ENCODE measurements at regions not wholly inside any gene's neighbourhood (a gene's known extent, or its start where the extent isn't known, plus 50 kb on each side); places are given as distances from the start of the nearest gene placed in this dataset.
"Not testable (repeated sequence)": the region's sequence is repeated elsewhere in the genome, so short reads cannot be mapped to it uniquely, and the experiment has no call there.

GRCh38 chr2:48050711-48051110 lies 144.4 kb upstream of the FBXO11 start:
- Mint-ChIP-seq H3K4me3 (ENCODE audit: unreplicated experiment) (no peak overlapping the region), H3K27ac (ENCODE audit: unreplicated experiment) (no peak overlapping the region), H3K27me3 (ENCODE audit: low read depth) (no peaks in the 10 kb centered on the region), H3K9me3 (ENCODE audit: low read depth) (peaks cover 3% of the 10 kb centered on the region), H3K36me3 (ENCODE audit: low read depth) (no peaks in the 10 kb centered on the region), H3K4me1 (ENCODE audit: low read depth) (no peaks in the 10 kb centered on the region)
- no peak for TF ChIP-seq CTCF (IDR thresholded peaks at IDR 0.05)
- no peak for DNase-seq (ENCODE audit: low spot score)

GRCh38 chr2:48059975-48060374 lies 153.7 kb upstream of the FBXO11 start:
- no peak for DNase-seq (ENCODE audit: low spot score)
- Mint-ChIP-seq H3K36me3 (ENCODE audit: low read depth) (peaks cover 2% of the 10 kb centered on the region), H3K4me1 (ENCODE audit: low read depth) (no peaks in the 10 kb centered on the region), H3K27me3 (ENCODE audit: low read depth) (peaks cover 9% of the 10 kb centered on the region), H3K4me3 (ENCODE audit: unreplicated experiment) (no peak overlapping the region), H3K27ac (ENCODE audit: unreplicated experiment) (no peak overlapping the region), H3K9me3 (ENCODE audit: low read depth) (peaks cover 16% of the 10 kb centered on the region)
- no peak for TF ChIP-seq CTCF (IDR thresholded peaks at IDR 0.05)

GRCh38 chr2:48061656-48062055 lies 155.4 kb upstream of the FBXO11 start:
- not testable (repeated sequence) for H3K9me3 Mint-ChIP-seq (ENCODE audit: low read depth); H3K27ac Mint-ChIP-seq (ENCODE audit: unreplicated experiment); H3K36me3 Mint-ChIP-seq (ENCODE audit: low read depth); H3K4me3 Mint-ChIP-seq (ENCODE audit: unreplicated experiment); H3K4me1 Mint-ChIP-seq (ENCODE audit: low read depth); DNase-seq (ENCODE audit: low spot score)
- peaks cover 11% of the 10 kb centered on the region for H3K27me3 Mint-ChIP-seq (ENCODE audit: low read depth)

- Mint-ChIP-seq H3K27me3 (ENCODE audit: low read depth) (peaks cover 8% of the 10 kb centered on the region), H3K27ac (ENCODE audit: unreplicated experiment) (no peak overlapping the region), H3K4me3 (ENCODE audit: unreplicated experiment) (no peak overlapping the region), H3K36me3 (ENCODE audit: low read depth) (no peaks in the 10 kb centered on the region), H3K9me3 (ENCODE audit: low read depth) (peaks cover 3% of the 10 kb centered on the region), H3K4me1 (ENCODE audit: low read depth) (no peaks in the 10 kb centered on the region)
- DNase-seq (ENCODE audit: low spot score), result no peak
- TF ChIP-seq CTCF (IDR thresholded peaks at IDR 0.05), result no peak
These were observed 158.8 kb upstream of the FBXO11 start for GRCh38 chr2:48065096-48065495.

GRCh38 chr2:48066000-48066399 lies 159.7 kb upstream of the FBXO11 start:
- TF ChIP-seq CTCF (IDR thresholded peaks at IDR 0.05), result no peak
- no peak overlapping the region for H3K27ac Mint-ChIP-seq (ENCODE audit: unreplicated experiment)
- no peak for DNase-seq (ENCODE audit: low spot score)
- peaks cover 9% of the 10 kb centered on the region for H3K27me3 Mint-ChIP-seq (ENCODE audit: low read depth)
- H3K4me3 Mint-ChIP-seq (ENCODE audit: unreplicated experiment), result no peak overlapping the region
- H3K9me3 Mint-ChIP-seq (ENCODE audit: low read depth), result peaks cover 3% of the 10 kb centered on the region
- no peaks in the 10 kb centered on the region for H3K36me3 Mint-ChIP-seq (ENCODE audit: low read depth)
- no peaks in the 10 kb centered on the region for H3K4me1 Mint-ChIP-seq (ENCODE audit: low read depth)

GRCh38 chr2:48069769-48070168 lies 163.5 kb upstream of the FBXO11 start:
- Mint-ChIP-seq H3K4me1 (ENCODE audit: low read depth) (no peaks in the 10 kb centered on the region), H3K4me3 (ENCODE audit: unreplicated experiment) (no peak overlapping the region), H3K9me3 (ENCODE audit: low read depth) (peaks cover 3% of the 10 kb centered on the region), H3K36me3 (ENCODE audit: low read depth) (no peaks in the 10 kb centered on the region), H3K27ac (ENCODE audit: unreplicated experiment) (no peak overlapping the region), H3K27me3 (ENCODE audit: low read depth) (peaks cover 14% of the 10 kb centered on the region)
- no peak for DNase-seq (ENCODE audit: low spot score)
- no peak for TF ChIP-seq CTCF (IDR thresholded peaks at IDR 0.05)
